Activated naive CD4-positive, alpha-beta T cell (primary cell): ENCODE measurements at regions not wholly inside any gene's neighbourhood (a gene's known extent, or its start where the extent isn't known, plus 50 kb on each side); places are given as distances from the start of the nearest gene placed in this dataset.
"Not testable (repeated sequence)": the region's sequence is repeated elsewhere in the genome, so short reads cannot be mapped to it uniquely, and the experiment has no call there.

Experiments
- DNase-seq, 4 experiments: peaks; one replicate each; lab custom pipeline; 2025; lab: John Stamatoyannopoulos, UW

DNA sequence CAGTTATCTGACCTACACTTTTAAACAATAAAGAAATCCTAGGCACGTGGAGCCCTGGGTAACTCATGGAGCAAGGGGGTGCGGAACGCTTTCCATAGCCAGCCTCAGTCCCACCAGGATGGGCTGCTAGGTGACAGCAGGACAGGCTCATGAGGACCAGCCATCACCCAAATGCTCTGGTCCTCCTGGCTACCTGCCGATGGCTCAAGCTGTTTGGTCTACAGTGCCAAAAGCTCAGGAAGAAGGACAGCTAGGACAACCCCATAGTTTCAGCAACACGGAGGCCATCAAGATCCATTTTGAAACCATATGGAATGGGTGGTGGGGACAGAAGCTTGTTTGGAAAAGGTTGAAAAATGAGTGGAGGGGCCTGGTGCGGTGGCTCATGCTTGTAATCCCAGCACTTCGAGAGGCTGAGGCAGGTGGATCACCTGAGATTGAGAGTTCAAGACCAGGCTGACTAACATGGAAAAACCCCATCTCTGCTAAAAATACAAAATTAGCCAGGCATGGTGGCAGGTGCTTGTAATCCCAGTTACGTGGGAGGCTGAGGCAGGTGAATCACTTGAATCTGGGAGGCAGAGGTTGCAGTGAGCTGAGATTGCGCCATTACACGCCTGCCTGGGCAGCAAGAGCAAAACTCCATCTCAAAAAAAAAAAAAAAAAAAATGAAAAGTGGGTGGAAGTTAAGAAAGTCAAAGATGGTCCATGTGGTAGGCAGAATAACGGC is 93.7 kb upstream of the ALDH3B2 start:
- DNase-seq = not testable (repeated sequence)

DNA sequence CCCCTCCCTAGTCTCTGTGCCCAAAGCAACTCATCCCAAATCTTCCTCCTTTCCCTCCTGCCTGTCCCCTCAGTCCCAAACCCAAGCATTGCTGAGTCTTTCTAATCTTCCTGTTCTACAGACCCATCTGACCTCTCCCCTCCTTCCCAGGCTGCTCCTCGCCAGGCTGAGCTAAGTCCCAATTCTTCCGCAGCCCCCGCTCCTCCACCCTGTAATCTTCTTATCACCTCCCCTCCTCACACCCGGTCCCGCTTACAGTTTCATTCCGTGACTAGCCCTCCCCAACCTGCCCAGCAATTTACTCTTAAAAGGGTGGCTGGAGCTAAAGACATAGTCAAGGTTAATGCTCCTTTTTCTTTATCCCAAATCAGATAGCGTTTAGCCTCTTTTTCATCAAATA is 86.8 kb upstream of the ALDH3B2 start:
- DNase-seq = not testable (repeated sequence)

DNA sequence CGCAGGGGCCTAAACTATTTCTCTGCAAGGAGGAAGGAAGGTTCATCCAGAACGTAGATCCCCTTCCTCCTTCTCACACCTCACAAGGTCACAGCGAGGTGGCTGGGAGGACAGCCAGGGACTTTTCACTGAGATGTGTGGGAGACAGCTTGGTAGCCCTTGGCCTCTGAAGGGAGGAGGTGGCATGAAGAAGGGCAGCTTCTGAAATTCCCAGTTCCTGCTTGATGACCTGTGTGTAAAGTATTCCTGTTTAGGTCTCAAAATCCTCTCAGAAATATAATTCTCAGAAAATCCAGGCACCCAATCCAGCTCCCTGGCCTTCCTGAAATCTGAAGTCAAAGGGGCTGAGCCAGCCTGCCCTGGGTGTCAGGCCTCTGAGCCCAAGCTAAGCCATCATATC is 84.9 kb upstream of the ALDH3B2 start:
- DNase-seq = not testable (repeated sequence)

DNA sequence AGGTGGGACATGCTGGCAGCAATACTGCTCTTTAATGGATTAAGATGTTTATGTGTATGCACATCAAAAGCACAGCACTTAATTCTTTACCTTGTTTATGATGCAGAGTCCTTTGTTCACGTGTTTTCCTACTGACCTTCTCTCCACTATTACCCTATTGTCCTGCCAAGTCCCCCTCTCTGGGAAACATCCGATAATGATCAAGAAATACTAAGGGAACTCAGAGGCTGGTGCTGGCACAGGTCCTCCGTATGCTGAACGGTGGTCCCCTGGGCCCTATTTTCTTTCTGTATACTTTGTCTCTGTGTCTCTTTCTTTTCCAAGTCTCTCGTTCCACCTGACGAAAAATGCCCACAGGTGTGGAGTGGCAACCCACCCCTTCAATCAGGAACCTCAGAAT is 84.0 kb upstream of the ALDH3B2 start:
- DNase-seq = not testable (repeated sequence)

DNA sequence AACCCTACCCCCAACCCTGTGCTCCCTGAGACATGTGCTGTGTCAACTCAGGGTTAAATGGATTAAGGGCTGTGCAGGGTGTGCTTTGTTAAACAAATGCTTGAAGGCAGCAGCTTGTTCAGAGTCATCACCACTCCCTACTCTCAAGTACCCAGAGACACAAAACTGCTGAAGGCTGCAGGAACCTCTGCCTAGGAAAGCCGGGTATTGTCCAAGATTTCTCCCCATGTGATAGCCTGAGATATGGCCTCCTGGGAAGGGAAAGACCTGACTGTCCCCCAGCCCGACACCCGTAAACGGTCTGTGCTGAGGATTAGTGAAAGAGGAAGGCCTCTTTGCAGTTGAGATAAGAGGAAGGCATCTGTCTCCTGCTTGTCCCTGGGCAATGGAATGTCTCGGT is 83.6 kb upstream of the ALDH3B2 start:
- DNase-seq = not testable (repeated sequence)

DNA sequence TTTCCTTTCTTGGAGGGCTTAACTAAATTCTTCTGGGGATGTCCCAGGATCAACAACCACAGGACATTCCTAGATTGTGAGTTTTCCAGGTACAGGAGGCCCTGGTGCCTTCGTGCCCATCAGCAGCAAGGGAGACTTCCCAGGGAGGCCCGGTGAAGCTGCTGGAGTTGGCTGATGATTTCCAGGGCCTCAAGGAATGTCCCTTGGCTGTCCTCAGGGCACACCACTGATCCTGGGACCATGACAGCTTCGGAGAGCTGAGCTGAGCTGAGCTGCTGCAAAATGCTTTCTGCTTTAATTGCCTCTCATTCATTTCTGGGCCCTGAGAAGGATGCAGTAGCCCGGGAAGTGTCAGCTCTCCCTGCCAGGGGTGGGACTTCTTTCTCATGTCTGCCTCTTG is 79.4 kb upstream of the ALDH3B2 start:
- not testable (repeated sequence) for DNase-seq

DNA sequence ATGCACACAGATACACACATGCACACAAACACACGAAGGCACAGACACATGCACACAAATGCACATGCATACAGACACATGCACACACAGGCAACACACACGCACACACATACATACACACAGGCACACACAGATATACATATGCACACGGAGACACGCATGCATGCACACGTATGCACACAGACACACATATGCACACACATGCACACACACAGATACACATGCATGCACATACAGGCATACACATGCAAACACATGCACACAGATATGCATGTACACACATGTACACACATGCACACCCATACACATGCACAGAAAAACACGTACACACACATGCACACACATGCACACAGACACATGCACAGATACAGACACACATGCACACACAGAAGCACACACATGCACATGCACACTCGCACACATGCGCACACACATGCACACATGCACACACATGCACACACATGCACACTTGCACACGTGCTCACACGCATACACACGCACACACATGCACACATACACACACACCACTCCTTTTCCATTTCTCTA is 70.8 kb upstream of the ALDH3B2 start:
- no peak for DNase-seq

DNA sequence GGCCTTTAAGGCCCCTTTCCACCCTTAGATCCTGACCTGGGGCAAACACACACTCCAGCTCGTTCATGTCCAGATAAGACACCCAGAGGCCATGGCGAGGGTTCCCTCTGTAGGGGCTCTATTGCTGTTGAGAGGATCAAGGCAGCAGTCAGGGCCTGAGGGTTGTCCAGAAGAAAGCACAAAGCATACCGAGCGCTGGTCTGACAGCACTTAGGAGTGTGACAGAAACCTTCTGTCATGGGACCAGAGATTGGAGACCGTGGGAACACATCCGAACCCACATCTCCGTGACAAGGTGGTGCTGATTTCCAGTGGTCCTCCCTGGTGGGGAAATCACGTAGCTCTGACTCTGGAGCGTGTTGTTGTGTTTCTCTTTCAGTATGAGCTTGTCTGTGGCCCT is 69.8 kb upstream of the ALDH3B2 start:
- DNase-seq = not testable (repeated sequence)

DNA sequence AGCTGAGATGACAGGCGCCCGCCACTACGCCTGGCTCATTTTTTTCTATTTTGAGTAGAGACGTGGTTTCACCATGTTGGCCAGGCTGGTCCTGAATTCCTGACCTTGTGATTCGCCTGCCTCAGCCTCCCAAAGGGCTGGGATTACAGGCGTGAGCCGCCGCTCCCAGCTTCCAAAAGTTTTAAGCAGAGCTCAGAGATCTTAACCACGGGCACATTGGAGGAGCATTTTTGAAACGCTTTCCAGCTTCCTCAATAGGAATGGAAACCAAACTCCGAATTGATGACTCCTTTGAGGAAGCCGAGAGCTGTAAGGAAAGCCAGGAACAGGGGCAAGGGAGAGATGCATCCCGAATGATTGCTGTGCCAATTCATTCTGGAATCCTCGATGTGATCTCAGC is 63.8 kb upstream of the ALDH3B2 start:
- DNase-seq = not testable (repeated sequence)

DNA sequence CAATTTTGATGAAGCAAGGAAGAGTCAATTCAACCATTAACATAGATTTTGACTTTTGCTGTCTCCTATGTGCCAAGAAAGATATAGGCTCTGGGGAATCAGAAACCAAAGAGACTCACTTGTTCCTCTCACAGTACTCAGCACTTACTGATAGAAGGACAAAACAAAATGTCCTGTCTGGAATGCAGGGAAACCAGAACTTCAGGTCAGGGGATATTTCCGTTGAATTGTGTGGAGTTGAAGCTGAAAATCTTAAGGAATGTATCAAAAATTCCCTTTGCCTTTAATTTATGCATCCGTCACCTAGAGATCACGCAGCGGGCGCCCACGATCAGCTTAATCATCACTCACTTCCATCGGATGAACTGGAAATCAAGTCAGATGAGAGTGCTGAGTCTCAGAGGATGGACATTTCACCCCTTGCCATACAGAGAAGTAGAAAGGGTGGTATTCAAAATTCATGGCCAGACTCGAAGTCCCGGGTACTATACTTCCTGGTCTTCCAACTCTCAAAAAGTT is 63.2 kb upstream of the ALDH3B2 start:
- DNase-seq = not testable (repeated sequence)

DNA sequence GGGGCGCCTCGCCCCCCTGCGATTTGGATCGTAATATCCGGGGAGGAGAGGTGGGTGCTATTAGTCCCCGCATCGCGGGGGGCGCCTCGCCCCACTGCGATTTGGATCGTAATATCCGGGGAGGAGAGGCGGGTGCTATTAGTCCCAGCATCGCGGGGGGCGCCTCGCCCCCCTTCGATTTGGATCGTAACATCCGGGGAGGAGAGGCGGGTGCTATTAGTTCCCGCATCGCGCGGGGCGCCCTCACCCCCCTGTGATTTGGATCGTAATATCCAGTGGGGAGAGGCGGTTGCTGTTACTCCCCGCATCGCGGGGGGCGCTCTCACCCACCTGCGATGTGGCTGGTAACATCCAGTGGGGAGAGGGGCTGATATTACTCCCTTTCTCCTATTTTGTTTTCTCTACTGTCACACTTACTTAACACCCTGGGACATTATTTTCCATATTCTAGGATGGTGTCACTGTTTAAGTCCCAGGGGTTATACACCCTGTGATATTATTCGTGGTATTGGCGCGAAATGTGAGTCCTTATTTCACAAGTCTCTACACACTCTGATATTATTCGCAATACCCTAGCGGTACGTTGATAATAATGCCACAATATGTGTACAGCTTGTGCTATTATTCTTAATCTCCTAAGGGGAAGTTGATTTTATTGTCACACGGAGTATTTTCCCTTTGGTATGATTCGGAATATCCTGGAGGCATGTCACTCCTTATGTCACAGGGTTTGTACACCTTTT is 57.8 kb upstream of the ALDH3B2 start:
- DNase-seq = peak in 2 of 4 experiments; percentile 16 to 39

DNA sequence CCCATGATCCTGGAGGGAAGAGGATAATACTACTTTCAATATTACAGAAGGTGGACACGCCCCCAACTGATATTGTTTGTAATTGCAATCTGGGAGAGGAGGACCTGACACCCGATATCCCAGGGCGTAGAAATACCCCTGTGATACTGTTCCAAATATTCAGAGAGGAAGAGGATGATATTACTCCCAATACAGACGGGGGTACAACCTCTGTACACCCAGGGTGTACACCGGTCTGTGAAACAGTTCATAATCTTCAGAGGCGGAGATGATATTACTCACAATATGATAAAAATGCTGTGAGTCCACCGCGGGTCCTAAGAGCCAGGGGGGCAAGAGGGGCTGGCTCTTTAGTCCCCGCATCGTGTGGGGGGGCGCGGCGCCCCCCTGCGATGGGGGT is 57.2 kb upstream of the ALDH3B2 start:
- no peak for DNase-seq

DNA sequence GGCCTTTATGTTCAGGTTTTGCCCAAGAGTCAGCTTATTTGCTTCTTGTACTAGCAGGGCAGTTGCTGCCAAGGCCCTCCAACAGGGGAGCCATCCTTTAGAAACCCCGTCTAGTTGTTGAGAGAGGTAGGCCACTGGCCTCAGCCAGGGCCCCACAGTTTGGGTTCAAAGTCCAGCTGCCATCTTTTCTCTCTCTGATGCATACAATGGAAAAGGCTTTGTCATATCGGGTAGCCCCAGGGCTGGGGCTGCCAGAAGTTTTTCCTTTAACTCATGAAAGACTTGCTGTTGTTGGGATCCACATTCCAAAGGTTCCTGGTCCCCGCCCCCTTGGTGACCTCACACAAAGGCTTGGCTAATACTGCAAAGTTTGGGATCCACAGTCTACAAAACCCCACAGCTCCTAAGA is 53.7 kb upstream of the ALDH3B2 start:
- not testable (repeated sequence) for DNase-seq

DNA sequence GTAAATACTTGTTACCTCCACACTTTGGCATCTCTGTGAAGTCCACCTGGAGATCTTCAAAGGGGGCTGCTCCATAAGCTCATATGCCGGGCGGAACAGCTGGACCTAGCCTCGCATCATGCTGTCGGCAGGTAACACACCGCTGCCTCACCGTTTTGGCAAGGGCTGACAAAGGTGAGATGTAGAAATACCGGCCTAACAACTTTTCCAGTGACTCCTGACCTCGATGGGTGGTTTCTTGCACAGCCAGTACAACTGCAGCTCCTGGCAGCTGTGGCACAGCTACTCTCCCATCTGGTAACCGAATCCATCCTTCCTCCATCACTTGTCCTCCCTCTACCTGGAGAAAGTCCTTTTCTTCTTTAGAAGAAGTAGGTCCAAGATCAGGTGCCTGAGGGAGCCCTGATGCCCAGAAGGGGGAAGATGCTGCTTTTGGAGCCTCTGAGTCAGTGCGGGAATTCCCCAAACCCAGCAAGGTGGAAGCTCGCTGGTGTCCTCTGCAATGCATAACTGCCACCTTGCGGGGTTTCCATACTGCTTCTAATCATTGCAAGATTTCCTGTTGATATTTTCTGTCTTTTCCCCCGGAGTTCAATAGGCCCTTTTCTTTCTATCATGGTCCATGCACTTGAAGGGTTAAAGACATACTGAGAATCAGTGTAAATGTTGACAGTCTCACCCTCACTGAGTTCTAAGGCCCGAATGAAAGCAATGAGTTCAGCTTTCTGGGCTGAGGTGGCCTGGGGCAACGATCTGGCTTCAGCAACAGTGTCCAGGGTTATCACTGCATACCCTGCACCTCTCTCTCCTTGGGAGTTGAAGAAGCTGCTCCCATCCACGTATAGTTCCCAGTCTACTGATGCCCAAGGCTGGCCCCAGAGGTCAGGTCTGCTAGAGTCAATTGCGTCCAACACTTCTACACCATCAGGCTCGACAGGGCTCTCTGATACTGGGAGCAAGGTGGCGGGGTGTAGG is 52.9 kb upstream of the ALDH3B2 start:
- not testable (repeated sequence) for DNase-seq
